ENCODE measurements at regions not wholly inside any gene's neighbourhood (a gene's known extent, or its start where the extent isn't known, plus 50 kb on each side); places are given as distances from the start of the nearest gene placed in this dataset.

DNA sequence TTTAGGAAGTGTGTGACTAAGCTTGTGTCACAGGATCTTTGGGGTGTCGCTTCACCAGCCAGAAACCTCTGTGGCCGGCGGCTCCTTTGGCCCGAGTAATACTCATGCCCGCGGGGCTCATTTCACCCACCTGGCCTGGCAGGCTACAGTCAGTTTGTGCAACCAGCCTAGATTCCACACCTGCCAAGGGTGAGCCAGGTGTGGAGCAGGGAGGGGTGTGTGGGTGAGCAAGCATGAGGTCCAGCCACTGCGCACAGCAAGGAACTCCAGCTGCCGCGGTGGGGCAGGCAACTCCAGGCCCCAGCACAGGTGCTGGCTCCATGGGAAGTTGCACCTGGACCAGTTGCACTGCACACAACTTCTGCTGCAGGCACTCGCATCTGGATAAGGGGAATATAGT, 462.3 kb upstream of the LRFN5 start:
- intact Hi-C loops (cut with micrococcal nuclease): no loop called here
- ChIA-PET CTCF (no interaction called here), POLR2A (ENCODE audit: unreplicated experiment) (interaction anchor here (0.6 kb wide), 2 partner anchors 9 to 554 kb away, joined by 4 to 7 read pairs; no protein-coding TSS in a partner anchor)
- Histone ChIP-seq H3K36me3 (ENCODE audit: low read depth, low read length) (no peaks in the 10 kb centered on the region), H3K4me3 (ENCODE audit: low read length) (no peak overlapping the region), H3K27me3 (ENCODE audit: low read length) (no peaks in the 10 kb centered on the region), H3K9me3 (ENCODE audit: low read length) (no peaks in the 10 kb centered on the region), H2AFZ (ENCODE audit: low read length) (no peak overlapping the region), H3K4me2 (ENCODE audit: low read length) (peak overlapping the region; percentile 26; the same call in 1 of the 2 replicates), H3K4me1 (ENCODE audit: insufficient read depth, low read length) (peaks cover 10% of the 10 kb centered on the region), H3K79me2 (ENCODE audit: low read length) (no peaks in the 10 kb centered on the region), H3F3A (ENCODE audit: low read length, unreplicated experiment) (no peaks in the 10 kb centered on the region), H3K27ac (ENCODE audit: low read length) (no peak overlapping the region), H3K9ac (ENCODE audit: low read length) (no peak overlapping the region), H4K20me1 (ENCODE audit: low read length) (no peaks in the 10 kb centered on the region), H3K9me2 (replicated peaks; ENCODE audit: low read length) (no peaks in the 10 kb centered on the region)
- no TSS peak for BruUV-seq (replicated peaks)
- peak; percentile 90 for ATAC-seq
- DNase-seq: peak; percentile 84
- TF ChIP-seq CTCF (conservative IDR thresholded peaks at IDR 0.05; ENCODE audit: low read depth, low read length): no peak
- no peak for TF ChIP-seq EZH2phosphoT487 (IDR thresholded peaks at IDR 0.05; ENCODE audit: borderline replicate concordance, low read length)
- no peak for TF ChIP-seq EZH2 (IDR thresholded peaks at IDR 0.05; ENCODE audit: low read length, unreplicated experiment)

DNA sequence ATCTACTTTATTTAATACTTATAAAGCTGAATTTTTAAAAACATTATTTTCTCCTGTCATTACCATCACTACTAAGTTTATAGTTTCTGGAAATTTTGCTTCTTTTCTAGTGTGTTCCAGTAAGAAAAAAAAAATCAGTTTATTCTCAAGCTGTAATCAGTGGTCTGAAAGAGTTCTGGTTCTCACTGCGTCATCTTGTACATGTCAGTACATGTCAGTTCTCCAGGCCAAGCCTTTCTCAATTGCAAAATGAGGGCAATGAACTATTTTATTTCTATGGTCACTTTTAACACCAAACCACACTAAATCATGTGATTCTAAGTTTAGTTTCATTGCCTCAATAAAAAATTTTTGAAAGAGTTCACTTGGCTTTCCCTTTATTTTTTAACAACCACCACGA, 468.9 kb upstream of the LRFN5 start:
- Histone ChIP-seq H3K4me2 (ENCODE audit: low read length) (no peak overlapping the region), H3K27ac (ENCODE audit: low read length) (no peak overlapping the region), H4K20me1 (ENCODE audit: low read length) (no peaks in the 10 kb centered on the region), H3K9me3 (ENCODE audit: low read length) (no peaks in the 10 kb centered on the region), H3K4me3 (ENCODE audit: low read length) (no peak overlapping the region), H3K9me2 (replicated peaks; ENCODE audit: low read length) (no peaks in the 10 kb centered on the region), H2AFZ (ENCODE audit: low read length) (no peak overlapping the region), H3K27me3 (ENCODE audit: low read length) (no peaks in the 10 kb centered on the region), H3F3A (ENCODE audit: low read length, unreplicated experiment) (no peaks in the 10 kb centered on the region), H3K36me3 (ENCODE audit: low read depth, low read length) (no peaks in the 10 kb centered on the region), H3K4me1 (ENCODE audit: insufficient read depth, low read length) (no peaks in the 10 kb centered on the region), H3K79me2 (ENCODE audit: low read length) (no peaks in the 10 kb centered on the region), H3K9ac (ENCODE audit: low read length) (no peak overlapping the region)
- ChIA-PET POLR2A (ENCODE audit: unreplicated experiment) (no interaction called here), CTCF (no interaction called here)
- DNase-seq (no peak), ATAC-seq (no peak)
- intact Hi-C loops (cut with micrococcal nuclease): no loop called here
- no peak for TF ChIP-seq CTCF (conservative IDR thresholded peaks at IDR 0.05; ENCODE audit: low read depth, low read length)
- TF ChIP-seq EZH2phosphoT487 (IDR thresholded peaks at IDR 0.05; ENCODE audit: borderline replicate concordance, low read length): no peak
- TF ChIP-seq EZH2 (IDR thresholded peaks at IDR 0.05; ENCODE audit: low read length, unreplicated experiment): no peak
- no TSS peak for BruUV-seq (replicated peaks)

GRCh38 chr14:41130274-41130673, 476.4 kb upstream of the LRFN5 start:
- no TSS peak for BruUV-seq (replicated peaks)
- H4K20me1 ChIP-seq (ENCODE audit: low read length): no peaks in the 10 kb centered on the region
- no peaks in the 10 kb centered on the region for H3K79me2 ChIP-seq (ENCODE audit: low read length)
- H3K27me3 ChIP-seq (ENCODE audit: low read length): no peaks in the 10 kb centered on the region
- no peak overlapping the region for H3K27ac ChIP-seq (ENCODE audit: low read length)
- no peaks in the 10 kb centered on the region for H3K9me2 ChIP-seq (replicated peaks; ENCODE audit: low read length)
- intact Hi-C loops (cut with micrococcal nuclease): no loop called here
- ATAC-seq: no peak
- H2AFZ ChIP-seq (ENCODE audit: low read length): no peak overlapping the region
- H3K9me3 ChIP-seq (ENCODE audit: low read length): no peaks in the 10 kb centered on the region
- POLR2A ChIA-PET (ENCODE audit: unreplicated experiment): no interaction called here
- no peaks in the 10 kb centered on the region for H3F3A ChIP-seq (ENCODE audit: low read length, unreplicated experiment)
- H3K9ac ChIP-seq (ENCODE audit: low read length): no peak overlapping the region
- TF ChIP-seq EZH2 (IDR thresholded peaks at IDR 0.05; ENCODE audit: low read length, unreplicated experiment) (no peak), CTCF (conservative IDR thresholded peaks at IDR 0.05; ENCODE audit: low read depth, low read length) (no peak), EZH2phosphoT487 (IDR thresholded peaks at IDR 0.05; ENCODE audit: borderline replicate concordance, low read length) (no peak)
- no peaks in the 10 kb centered on the region for H3K36me3 ChIP-seq (ENCODE audit: low read depth, low read length)
- H3K4me2 ChIP-seq (ENCODE audit: low read length): no peak overlapping the region
- no peak overlapping the region for H3K4me3 ChIP-seq (ENCODE audit: low read length)
- CTCF ChIA-PET: no interaction called here
- DNase-seq: no peak
- H3K4me1 ChIP-seq (ENCODE audit: insufficient read depth, low read length): no peaks in the 10 kb centered on the region
